ENCODE measurements at regions not wholly inside any gene's neighbourhood (a gene's known extent, or its start where the extent isn't known, plus 50 kb on each side); places are given as distances from the start of the nearest gene placed in this dataset.
"Not testable (repeated sequence)": the region's sequence is repeated elsewhere in the genome, so short reads cannot be mapped to it uniquely, and the experiment has no call there.

DNA sequence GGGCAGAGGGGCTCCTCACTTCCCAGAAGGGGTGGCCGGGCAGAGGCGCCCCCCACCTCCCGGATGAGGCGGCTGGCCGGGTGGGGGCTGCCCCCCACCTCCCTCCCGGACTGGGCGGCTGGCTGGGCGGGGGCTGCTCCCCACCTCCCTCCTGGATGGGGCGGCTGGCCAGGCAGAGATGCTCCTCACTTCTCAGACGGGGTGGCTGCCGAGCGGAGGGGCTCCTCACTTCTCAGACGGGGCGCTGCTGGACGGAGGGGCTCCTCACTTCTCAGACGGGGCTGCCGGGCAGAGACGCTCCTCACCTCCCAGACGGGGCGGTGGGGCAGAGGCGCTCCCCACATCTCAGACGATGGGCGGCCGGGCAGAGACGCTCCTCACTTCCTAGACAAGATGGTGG lies 573.3 kb downstream of the C6orf118 start:
- DNase-seq (ENCODE audit: low read depth, low spot score); in situ Hi-C loops (cut with HindIII; ENCODE audit: low pct_unique_long_range_greater_than_20kb, low sequenced_read_pairs): not testable (repeated sequence)

DNA sequence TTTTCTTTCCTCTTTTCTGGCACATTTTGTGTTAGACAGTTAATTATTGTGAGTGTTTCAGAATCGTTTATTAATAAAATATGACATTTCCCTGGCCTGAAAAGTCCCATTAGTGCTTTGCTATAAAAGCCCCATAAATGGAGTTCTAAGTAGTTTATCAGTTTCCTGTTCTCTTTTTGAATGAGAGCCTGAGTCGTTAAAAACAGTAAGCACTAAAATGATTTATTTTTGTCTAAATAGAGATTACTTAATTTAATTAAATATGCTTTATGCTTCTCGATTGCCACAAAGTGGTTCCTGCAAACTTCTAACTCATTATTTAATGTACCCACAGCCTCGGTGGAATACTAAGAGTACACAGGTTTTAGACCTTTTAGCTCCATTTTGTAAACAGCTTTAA lies 577.9 kb downstream of the C6orf118 start:
- no peak for DNase-seq (ENCODE audit: low read depth, low spot score)
- in situ Hi-C loops (cut with HindIII; ENCODE audit: low pct_unique_long_range_greater_than_20kb, low sequenced_read_pairs), result no loop called here

DNA sequence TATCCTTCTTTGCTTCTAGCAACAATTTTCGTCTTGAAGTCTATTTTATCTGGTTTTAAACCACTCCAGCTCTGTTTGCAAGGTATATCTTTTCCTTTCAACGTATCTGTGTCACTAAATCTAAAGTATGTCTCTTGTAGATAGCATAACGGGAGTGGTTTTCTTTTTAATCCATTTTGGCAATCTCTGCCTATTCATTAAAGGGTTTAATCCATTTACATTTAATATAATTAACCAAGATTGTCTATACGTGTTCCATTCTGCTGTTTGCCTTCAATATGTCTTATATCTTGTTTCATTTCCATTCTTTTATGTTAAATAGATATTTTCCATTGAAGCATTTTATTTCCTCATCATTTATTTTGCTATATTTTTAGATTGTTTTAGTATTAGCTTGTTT lies 587.9 kb downstream of the C6orf118 start:
- no peak for DNase-seq (ENCODE audit: low read depth, low spot score)
- in situ Hi-C loops (cut with HindIII; ENCODE audit: low pct_unique_long_range_greater_than_20kb, low sequenced_read_pairs), result no loop called here

DNA sequence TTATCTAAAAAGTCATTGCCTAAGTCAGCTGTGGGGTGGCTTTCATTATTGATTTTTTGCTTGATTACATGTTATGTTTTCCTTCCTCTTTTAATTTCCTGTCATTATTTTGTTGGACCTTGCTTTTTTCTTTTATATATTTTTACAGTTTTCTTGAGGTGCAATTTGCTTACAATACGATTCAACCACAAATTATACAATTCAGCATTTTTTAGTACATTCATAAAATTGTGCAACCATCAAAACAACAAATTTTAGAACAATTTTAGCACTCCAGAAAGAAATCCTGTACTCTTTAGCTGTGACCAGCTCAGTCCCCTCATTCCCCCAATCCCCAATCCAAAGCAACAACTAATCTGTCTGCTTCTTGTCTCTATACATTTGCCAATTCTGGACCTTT lies 608.9 kb downstream of the C6orf118 start:
- in situ Hi-C loops (cut with HindIII; ENCODE audit: low pct_unique_long_range_greater_than_20kb, low sequenced_read_pairs), result no loop called here
- no peak for DNase-seq (ENCODE audit: low read depth, low spot score)

DNA sequence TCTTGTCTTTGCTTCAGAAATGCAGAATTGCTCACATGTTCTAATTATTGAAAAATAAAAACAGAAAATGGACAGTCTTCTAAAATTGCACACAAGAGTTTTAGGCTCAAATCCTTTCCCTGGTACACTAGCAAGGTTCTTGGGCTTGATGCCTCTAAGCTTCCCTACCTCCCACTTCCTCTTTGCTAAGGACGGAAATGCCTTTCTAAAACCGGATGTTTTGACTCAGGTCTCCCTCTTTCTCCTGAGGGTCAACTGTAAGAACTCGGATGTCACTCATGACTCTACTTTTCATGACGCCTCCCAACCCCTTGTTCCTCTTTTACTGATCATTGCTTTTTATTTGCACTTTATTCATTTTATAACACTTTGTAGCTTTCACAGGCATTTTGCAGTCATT lies 613.5 kb downstream of the C6orf118 start:
- DNase-seq (ENCODE audit: low read depth, low spot score), result no peak
- in situ Hi-C loops (cut with HindIII; ENCODE audit: low pct_unique_long_range_greater_than_20kb, low sequenced_read_pairs), result no loop called here

DNA sequence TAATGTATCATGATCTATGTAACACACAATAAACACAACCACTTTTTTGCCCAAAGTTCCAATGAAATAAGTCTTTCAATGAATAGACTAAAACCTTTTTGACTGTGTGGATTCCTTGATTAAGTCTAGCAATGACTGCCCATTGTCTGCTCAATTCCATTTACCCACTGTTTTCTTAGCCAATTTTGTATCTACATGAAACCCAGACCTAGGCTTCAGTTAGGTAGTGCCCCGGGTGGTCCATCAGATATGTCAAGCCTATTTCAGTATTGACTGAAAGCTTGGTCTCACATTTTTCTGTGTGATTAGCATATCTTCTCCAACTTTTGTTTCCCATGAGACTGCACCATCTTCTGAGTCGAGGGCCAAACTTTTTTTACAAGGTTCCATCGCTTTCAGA lies 615.0 kb downstream of the C6orf118 start:
- in situ Hi-C loops (cut with HindIII; ENCODE audit: low pct_unique_long_range_greater_than_20kb, low sequenced_read_pairs), result no loop called here
- DNase-seq (ENCODE audit: low read depth, low spot score), result peak; percentile 17

DNA sequence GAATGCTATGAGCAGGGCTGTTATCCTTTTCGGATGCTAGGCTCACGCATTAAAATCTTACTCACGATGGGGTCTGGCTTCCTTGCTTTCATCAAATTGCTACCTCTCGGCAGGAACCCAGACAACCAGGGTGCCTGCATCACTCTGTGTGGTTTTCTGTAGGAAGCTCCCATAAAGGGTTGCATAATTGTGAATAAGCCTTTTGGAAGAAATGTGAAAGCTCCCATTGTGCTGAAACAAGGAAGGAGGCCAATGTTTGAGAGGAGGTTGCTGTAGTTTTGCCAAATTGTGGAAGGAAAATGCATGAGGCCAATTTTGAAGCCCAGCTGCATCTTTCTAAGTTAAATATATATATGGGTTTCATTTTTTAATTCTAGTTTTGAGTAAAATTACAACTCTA lies 615.5 kb downstream of the C6orf118 start:
- peak; percentile 85 for DNase-seq (ENCODE audit: low read depth, low spot score)
- in situ Hi-C loops (cut with HindIII; ENCODE audit: low pct_unique_long_range_greater_than_20kb, low sequenced_read_pairs), result no loop called here

DNA sequence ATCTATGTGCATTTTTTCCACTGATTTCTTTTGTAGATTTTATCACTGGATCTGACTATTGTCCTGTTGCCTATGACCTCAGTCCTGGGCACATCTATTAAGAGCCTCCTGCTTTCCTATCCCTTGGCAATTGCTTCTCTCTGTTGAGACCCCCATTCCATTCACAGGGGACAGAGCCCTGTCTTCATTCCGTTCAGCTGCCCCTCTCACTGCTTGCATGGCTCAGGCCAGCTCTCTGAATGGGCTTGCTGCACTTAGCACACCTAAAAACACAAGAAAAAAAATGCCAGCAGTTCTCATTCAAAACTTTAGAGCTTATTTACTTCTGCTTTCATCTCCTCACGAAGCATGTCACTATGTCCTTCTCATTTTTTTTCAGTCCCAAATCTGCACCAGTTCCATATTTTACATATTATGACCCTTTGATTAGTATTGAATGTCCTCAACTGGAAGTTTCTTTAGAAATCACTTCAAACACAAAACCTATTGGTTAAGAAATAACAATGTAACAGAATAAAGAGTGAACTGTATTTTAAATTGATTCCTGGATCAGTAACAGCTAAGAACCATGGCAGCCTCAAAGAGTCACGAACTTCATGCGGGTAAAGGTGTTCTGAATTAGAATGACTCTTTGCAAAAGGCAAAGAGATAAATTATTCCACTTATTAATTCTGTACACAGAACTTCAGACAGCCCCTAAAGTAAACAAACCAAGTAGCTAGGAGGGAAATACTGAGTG lies 616.5 kb downstream of the C6orf118 start:
- DNase-seq (ENCODE audit: low read depth, low spot score), result no peak
- in situ Hi-C loops (cut with HindIII; ENCODE audit: low pct_unique_long_range_greater_than_20kb, low sequenced_read_pairs), result no loop called here

DNA sequence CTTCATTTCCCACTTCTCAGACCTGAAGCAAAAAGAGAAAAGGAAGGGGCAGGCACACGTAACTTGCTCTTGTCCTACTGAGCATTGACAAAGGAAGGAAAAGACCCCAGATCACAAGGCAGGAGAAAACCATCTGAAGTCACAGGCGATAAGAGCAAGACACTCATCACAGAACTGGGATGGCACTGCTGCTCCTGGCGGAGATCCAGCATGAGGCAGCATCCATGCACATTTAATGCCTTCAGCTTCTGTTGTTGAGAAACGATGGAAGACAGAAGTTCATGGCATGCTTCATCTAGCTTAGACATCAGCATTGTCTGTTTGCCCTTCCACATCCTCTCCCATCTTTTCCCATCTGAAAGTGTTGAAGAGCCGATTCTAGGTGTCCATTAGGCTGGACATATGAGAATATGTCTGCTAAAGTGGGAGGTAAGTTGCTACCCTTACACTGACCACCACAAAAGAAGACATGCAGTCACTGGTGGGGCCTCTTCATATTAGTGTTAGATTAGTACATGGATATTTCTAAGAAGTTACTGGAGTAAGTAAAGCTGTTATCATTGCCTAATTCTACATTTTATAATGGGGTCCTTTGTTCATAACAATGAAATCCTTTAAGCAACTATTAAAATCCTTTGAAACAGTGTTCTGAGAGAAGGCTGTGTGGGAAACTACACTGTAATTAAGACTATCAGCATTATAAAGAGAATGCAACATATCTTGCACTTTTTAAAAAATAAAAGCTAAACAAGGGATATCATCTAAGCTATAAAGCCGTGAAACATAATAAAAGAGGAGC lies 618.5 kb downstream of the C6orf118 start:
- in situ Hi-C loops (cut with HindIII; ENCODE audit: low pct_unique_long_range_greater_than_20kb, low sequenced_read_pairs), result no loop called here

DNA sequence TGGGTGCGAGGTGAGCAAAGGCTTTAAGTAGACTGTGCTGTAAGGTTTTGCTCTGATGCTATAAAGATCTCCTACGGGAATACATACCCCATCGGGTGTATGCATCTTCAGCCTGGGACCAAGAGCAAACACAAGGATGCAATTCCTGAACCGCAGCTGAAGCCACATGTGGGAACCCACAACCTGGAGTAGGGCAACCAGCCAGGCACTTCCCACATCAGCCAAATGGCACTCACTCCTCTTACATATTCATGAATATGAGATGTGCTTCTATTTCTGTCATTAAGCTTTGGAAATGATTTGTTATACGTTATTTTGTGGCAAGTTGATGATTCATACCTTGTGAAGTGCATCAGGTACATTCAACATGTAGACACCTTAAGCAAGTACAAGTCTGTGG lies 619.2 kb downstream of the C6orf118 start:
- in situ Hi-C loops (cut with HindIII; ENCODE audit: low pct_unique_long_range_greater_than_20kb, low sequenced_read_pairs), result no loop called here
- no peak for DNase-seq (ENCODE audit: low read depth, low spot score)

More for the DNA sequence above, 618.5 kb downstream of the C6orf118 start:
- DNase-seq (ENCODE audit: low read depth, low spot score), result no peak

DNA sequence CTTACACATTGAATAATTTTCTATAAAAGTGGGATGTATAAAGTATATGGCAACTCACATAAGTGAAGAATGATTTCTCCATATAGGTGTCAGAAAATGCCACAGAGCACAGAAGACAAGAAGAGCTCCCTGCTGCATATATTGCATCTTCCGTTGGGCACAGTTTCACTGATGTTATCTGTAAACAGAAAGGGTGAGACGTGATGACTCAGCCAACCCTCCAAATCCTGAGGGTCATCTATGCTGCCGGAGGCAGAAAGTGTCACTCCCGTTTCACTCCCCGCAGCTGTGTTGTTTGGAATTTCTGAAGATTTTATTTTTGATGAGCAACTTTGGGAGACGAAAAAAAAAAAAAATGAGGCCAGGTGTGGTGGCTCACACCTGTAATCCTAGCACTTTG lies 644.1 kb downstream of the C6orf118 start:
- in situ Hi-C loops (cut with HindIII; ENCODE audit: low pct_unique_long_range_greater_than_20kb, low sequenced_read_pairs), result no loop called here
- DNase-seq (ENCODE audit: low read depth, low spot score), result no peak

DNA sequence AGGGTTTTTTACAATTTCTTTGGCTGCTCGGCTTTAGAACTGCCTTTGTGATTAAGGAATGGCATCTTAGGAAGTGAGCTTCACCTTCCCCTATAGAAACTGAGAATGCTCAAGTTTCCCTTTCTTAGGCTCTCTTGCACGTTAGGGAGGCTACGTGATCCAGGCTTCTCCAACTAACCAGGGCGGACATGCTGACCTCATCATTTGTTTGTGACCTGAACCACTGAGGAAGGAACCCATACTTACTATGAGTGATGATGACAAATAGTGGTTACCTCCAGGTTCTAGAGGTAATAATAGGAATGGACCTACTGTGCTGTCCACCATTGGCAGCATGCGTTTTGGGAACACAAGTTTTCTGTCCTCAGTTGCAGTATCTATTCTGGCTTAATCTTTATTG lies 645.8 kb downstream of the C6orf118 start:
- no peak for DNase-seq (ENCODE audit: low read depth, low spot score)
- in situ Hi-C loops (cut with HindIII; ENCODE audit: low pct_unique_long_range_greater_than_20kb, low sequenced_read_pairs), result no loop called here

DNA sequence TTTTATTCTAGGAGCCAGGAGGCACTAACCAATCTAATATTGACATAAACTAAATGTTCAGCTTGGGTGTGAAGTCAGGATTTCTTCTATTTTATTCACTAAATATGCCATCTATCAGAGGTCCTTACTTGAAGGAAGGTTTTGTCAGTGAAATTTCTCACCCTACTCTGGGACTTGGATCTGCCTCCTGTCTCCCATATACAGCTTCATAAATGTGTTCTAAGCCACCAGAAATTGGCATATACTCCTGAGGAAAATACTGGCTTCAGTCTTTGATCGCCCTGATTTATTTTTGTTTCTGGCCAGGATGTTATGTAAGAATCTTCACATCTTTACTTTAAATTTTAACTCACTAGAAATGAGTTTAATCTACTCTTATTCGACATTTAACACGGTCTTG lies 647.7 kb downstream of the C6orf118 start:
- in situ Hi-C loops (cut with HindIII; ENCODE audit: low pct_unique_long_range_greater_than_20kb, low sequenced_read_pairs), result no loop called here
- no peak for DNase-seq (ENCODE audit: low read depth, low spot score)

DNA sequence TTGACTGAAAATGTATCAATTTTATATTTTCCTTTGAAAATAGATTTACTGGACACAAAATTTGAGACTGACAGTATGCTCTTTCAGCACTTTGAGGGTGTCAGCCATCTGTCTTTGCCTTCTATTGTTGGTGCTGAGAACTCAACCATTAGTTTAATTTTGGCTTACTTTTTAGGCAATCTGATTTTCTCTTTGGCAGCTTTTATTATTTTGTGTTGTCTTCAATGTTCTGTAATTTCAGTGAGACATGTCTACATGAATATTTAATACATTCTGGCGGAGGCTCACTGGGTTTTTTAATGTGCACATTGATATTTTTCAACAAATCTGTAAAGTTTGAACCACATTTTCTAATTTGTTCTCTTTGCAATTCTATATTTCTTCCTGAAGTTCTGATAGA lies 648.6 kb downstream of the C6orf118 start:
- in situ Hi-C loops (cut with HindIII; ENCODE audit: low pct_unique_long_range_greater_than_20kb, low sequenced_read_pairs), result no loop called here

DNA sequence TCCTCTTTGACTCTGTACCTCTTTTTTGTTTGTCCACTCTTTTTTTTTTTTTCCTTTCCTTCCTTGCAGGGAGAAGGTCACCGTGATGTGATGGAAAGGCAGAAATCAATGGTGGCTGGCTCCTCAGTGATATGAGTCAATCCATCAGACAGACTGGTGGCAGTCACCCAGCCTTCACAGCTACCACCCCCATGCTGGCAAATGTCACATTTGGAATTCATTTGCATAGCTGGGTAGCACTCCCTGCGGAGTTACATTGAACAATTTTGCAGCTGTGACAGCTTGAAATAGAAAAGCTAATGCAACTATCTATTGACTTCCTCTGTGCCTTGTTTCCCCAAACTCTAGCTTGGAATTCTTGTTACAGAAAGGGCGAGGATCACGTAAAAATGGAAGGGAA lies 668.4 kb downstream of the C6orf118 start:
- in situ Hi-C loops (cut with HindIII; ENCODE audit: low pct_unique_long_range_greater_than_20kb, low sequenced_read_pairs), result no loop called here
- no peak for DNase-seq (ENCODE audit: low read depth, low spot score)

More for the DNA sequence above, 648.6 kb downstream of the C6orf118 start:
- DNase-seq (ENCODE audit: low read depth, low spot score), result no peak

DNA sequence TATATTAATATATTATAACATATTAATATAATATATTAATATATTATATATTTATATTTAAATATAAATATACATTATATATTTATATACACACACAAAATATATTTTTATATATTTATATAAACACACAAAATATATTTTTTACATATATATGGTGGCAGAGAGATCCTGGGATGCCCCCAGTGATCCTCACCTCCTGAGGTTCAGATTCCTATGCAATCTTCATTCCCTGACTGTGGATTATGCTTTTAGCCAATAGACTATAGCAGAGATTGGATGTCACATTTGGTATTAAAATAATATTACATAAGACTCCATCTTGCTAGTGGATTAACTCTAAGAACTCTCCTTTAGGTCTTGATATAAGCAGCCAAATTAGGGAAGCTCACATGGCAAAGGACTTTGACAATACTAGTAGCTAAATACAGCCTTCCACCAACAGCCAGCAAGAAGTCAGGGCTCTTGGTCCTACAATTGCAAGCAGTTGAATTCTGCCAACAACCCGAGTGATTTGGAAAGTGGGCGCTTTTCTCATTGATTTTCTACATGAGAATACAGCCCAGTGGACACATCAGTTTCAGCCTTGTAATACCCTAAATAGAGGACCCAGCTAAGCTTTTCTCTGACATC lies 681.0 kb downstream of the C6orf118 start:
- in situ Hi-C loops (cut with HindIII; ENCODE audit: low pct_unique_long_range_greater_than_20kb, low sequenced_read_pairs), result no loop called here

DNA sequence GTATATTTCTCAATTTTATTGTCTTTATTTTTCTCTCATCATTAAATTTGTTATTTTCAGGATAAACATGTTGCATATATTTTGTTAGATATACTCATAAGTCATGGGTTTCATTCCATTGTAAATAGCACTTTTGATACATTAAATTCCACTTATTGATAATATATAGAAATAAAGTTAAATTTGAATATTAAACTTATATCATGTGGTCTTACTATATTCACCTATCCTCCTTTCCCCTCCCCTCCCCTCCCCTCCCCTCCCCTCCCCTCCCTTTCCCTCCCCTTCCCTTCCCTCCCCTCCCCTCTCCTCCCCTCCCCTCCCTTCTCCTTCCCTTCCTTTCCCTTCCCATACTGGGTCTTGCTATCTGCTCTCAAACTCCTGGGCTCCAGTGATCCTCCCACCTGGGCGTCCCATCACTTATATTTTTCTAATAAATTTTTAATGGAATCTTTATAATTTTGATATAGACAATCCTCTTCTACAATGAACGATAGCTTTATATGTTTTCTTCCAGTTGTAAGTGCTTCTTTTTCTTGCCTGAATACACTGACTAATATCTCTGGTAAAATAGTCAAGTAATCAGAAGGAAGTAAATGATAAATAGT lies 692.4 kb downstream of the C6orf118 start:
- DNase-seq (ENCODE audit: low read depth, low spot score), result no peak
- in situ Hi-C loops (cut with HindIII; ENCODE audit: low pct_unique_long_range_greater_than_20kb, low sequenced_read_pairs), result no loop called here

More for the DNA sequence above, 681.0 kb downstream of the C6orf118 start:
- no peak for DNase-seq (ENCODE audit: low read depth, low spot score)

DNA sequence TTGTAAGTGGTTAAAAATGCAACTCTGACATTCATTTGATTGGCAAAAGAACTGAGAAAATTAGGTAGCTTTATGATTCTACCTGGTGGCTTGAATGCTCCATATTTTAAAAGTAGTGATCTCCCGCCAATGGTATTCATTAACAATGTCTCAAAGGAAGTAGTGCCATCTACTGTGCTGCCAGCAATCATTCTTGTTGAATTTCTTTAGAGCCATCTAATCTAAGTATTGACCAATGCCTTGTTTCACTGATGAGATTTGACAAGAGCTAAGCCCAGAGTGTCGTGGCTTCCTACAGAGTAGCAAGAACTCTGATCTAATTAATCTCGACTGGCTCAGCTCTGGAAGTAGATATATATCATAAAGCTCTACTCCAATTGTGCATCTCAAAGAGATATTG lies 696.7 kb downstream of the C6orf118 start:
- in situ Hi-C loops (cut with HindIII; ENCODE audit: low pct_unique_long_range_greater_than_20kb, low sequenced_read_pairs), result no loop called here
- DNase-seq (ENCODE audit: low read depth, low spot score), result peak; percentile 31
